ENCODE measurements at regions not wholly inside any gene's neighbourhood (a gene's known extent, or its start where the extent isn't known, plus 50 kb on each side); places are given as distances from the start of the nearest gene placed in this dataset.
"Not testable (repeated sequence)": the region's sequence is repeated elsewhere in the genome, so short reads cannot be mapped to it uniquely, and the experiment has no call there.

DNA sequence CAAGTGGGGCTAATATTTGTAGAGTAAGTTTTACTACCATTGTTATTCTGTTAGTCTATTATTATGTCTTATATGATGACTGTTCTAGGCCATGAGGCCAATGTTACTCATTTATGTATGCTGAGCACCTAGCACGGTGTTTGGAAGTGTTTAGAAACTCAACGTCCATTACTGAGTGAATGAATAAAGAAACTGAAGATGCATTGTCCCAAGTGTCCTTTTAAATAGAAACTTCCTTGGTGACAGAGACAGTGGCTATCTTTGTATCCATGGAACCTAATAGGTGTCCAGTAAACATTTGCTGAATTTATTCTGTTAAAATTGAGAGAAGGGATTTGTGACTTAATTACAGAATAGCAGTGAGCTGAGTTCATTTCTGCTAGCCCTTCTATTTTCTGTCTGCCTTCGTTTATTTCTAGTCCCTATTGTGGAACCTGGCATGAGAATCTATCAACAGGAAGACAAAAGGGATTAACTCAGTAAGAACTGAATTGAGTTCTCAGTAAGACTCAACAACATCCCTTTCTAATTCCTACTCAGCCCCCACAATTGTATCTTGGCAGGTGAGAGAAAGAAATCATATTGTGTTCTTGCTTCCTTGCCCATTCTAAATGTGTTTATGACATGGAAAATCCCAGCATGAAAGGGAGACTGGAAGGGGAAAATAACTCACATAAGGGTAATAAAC is 246.6 kb upstream of the LRRC3B start:
- DNase-seq (ENCODE audit: low spot score) = peak; percentile 55

DNA sequence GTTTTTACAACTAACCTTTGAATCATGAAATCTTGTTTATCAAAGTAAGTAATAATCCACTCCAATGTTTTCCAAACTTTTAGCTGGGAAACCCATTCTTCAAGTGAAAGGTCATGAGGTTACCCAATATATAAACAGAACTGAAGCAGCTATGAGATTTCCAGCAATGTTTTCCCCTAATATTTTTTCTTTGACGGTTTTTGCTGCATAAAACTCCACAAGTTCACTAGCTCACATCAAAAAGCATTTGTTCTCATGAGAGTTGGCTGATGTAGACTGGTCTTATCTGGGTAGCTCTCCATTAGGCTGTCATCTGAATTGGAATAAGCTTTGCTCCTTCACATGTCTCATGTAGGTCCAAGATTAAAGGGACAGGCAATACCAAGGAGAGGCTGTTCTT is 241.2 kb upstream of the LRRC3B start:
- no peak for DNase-seq (ENCODE audit: low spot score)

DNA sequence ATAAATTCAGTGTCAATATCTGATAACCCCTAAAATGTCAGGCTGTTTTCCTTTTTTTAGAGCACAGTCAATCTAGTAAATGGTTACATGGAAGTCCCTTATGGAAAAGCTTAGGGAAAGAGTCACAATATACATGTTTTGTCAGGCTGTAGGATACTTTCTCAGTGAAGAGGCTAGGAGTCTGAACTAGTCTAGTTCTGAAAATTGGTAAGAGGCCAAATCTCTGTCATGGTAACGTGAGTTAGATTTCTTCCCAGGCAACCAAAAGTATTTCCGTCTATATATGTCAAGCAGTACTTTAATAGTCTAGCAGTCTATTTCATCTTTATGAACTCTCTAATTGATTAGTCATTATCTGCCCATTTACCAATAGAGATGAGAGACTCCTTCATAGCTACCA is 215.9 kb upstream of the LRRC3B start:
- no peak for DNase-seq (ENCODE audit: low spot score)

DNA sequence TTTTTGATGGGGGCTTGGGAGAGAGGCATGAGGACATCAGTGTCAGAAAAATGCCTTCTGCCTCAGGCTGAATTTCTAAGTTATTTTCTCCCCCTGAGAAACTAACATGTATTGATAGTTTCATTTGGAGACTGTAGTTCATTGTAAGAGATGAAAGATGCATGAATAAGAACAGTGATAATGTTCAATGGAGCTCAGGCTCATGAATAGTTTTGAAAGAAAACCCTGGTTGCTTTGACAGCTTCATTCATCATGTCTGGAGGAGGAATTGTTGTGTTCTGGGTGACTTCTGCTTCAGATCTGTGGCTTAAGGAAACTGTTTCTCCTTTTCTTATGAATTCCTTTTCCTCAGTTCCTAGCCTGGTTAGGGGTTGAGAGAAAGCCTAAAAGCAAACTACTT is 204.0 kb upstream of the LRRC3B start:
- no peak for DNase-seq (ENCODE audit: low spot score)

DNA sequence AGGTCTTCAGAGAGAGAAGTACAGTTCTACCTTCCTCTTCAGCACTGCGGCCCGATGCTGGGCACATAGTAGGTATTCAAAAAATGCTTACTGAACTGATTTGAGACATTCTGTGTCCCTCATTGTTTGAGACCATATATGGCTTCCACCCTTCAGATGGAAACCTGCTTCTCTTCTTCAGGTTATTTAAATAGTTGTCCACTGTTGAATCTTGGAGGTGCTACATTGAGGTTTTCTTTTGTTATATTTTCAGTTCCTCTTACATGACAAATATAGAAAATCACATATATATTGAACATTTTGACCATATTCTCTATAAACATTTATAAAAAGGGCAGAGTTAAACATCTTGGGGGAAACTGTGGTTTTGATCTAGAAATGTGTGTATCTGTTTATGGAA is 200.2 kb upstream of the LRRC3B start:
- DNase-seq (ENCODE audit: low spot score) = no peak

- no peak for DNase-seq (ENCODE audit: low spot score)
Measured at GRCh38 chr3:26425076-26425475, 197.5 kb upstream of the LRRC3B start.

GRCh38 chr3:26428992-26429391 is 193.6 kb upstream of the LRRC3B start:
- DNase-seq (ENCODE audit: low spot score) = no peak

- no peak for DNase-seq (ENCODE audit: low spot score)
Measured at GRCh38 chr3:26437678-26438077, 184.9 kb upstream of the LRRC3B start.

DNA sequence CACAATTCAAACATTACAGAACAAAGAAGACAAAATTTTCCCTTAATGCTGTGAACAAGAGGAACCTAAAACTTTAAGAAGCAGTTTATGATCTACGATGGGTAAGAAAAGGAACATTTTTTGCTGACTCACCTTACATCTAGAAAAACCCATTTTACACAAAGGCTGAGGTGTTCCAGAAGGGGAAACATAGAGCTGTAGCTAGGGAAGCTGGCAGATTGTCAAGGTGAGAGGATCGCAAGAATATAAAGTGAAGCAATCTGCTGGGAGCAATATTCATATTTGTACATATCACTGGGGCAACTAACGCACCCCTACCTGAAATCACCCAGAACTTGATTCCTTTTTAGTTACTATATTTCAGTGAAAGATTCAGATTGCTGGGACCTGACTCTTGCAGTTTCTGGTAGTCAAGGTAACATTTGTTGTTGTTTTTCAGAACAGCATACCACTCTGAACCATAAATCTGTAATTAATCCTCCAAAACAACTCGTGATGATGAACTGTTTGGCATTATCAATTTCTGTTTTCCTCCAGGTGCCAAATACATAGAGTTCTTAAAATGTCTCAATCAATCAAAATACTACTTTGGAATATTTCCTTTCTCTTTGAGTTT is 184.1 kb upstream of the LRRC3B start:
- no peak for DNase-seq (ENCODE audit: low spot score)

- no peak for DNase-seq (ENCODE audit: low spot score)
Measured at GRCh38 chr3:26438981-26439884, 183.3 kb upstream of the LRRC3B start.

DNA sequence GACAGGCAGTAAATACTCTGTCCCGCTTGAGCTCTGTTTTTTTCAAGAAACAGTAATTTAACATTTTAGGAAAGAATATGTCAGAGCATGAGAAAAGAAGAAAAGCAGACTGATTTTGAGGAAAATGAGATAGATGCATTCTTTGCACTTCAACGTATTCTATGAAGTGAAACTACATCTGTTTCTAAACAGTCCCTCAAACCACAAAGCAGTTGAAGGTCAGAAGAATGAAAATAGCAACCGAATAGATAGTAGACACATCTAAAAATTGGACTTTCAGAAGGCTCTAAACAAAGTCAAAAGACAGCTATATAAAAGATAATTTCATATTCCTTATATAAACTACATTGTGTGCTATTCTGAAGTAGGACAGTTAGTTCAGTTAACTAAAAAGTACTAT is 172.6 kb upstream of the LRRC3B start:
- no peak for DNase-seq (ENCODE audit: low spot score)

DNA sequence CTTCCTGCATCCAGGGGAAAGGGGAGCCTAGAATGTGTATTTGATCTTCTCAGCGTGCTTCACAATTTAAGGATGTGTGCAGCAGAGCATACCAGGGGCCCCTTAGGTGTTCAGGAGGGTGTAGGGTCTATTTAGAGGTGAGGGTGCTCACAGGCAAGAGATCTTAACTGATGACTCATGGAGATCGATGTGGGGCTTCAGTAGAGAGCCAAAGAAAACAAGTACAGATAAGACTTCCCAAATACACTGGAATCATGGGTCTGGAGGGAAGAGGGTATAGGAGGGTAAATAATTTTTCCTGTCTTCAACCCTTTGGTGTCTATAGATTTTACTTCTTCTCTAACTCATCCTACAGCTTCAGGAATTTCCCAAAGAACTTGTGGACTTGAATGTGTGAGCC is 170.2 kb upstream of the LRRC3B start:
- no peak for DNase-seq (ENCODE audit: low spot score)

GRCh38 chr3:26460985-26461384 is 161.6 kb upstream of the LRRC3B start:
- DNase-seq (ENCODE audit: low spot score) = peak; percentile 88

- DNase-seq (ENCODE audit: low spot score) = no peak
Measured at GRCh38 chr3:26472345-26472744, 150.2 kb upstream of the LRRC3B start.

DNA sequence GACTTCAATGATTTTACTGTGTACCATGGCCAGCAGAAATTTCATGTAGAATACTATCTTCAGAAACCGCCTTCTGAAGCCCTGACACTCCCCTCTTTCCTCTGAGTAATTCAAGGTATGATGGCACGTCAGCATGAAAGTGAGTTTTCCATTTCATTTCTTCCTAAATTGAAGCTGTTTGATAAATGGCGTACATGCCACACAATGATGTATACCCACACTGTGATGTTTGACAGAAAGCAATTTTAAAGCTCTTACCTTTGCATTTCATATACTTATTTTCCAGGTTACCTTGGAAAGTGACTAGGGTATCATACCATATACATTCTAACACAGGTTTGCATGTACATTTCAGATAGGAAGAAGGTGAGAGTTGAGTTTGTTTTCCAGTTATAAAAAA is 147.9 kb upstream of the LRRC3B start:
- DNase-seq (ENCODE audit: low spot score) = no peak

GRCh38 chr3:26480377-26480776 is 142.2 kb upstream of the LRRC3B start:
- DNase-seq (ENCODE audit: low spot score) = no peak

DNA sequence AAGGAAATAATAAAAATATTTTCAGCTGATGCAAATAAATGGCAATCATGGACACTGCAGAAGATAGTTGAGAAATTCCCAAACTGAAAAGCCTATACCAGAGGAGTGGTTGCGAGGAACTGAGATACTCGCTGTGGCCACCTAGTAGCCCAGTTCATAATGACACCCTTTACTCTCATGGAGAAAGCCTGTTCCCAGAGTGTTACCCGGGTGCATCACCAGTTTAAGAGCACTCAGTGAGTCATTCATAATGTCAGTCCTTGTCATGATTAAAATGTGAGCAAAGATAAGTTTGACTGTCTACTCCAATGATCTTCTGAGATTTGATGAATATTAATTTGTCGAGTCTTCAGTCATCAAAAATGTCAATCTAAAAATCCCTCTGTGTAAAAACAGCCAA is 138.4 kb upstream of the LRRC3B start:
- no peak for DNase-seq (ENCODE audit: low spot score)

- DNase-seq (ENCODE audit: low spot score) = no peak
Measured at GRCh38 chr3:26498271-26498670, 124.3 kb upstream of the LRRC3B start.

DNA sequence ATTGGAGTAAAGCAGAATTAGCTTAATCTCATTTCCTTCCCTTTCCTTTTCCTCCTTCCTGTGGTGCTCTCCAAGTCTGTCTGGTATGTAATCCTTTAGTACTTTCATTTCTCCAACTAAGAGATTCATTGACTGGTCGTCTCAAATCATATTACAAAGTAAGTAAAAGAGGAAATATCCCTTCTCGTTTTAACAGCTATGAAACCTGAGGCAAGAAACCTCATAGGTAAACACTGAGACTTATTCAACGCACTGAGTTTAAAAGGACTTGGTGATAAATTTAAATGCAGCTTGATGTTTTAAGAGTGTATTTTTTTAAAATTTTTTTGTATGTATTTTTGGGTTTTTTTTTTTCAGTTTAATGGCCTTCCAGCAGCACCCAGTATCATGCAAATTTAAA is 117.2 kb upstream of the LRRC3B start:
- DNase-seq (ENCODE audit: low spot score) = no peak

GRCh38 chr3:26514445-26515029 is 108.0 kb upstream of the LRRC3B start:
- not testable (repeated sequence) for DNase-seq (ENCODE audit: low spot score)

GRCh38 chr3:26515351-26515750 is 107.2 kb upstream of the LRRC3B start:
- DNase-seq (ENCODE audit: low spot score) = no peak

GRCh38 chr3:26521261-26521660 is 101.3 kb upstream of the LRRC3B start:
- no peak for DNase-seq (ENCODE audit: low spot score)

DNA sequence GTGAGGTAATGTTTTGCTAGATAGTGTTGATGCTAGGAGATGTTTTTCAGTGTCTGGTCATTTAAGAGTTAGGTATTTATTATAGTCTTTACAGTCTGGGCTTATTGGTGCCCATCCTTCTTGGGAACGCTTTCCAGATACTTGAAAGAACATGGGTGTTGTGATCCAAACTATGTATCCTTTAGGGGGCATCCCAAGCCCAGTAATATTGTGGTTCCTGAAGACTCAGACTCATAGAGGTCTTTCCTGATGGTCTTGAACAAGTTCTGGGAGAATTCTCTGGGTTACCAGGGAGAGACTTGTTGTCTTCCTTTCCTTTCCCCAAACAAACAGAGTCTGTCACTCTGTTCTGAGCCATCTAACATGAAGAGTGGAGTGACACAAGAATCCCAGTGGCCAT is 99.7 kb upstream of the LRRC3B start:
- DNase-seq (ENCODE audit: low spot score) = no peak

Data from cerebellar cortex (tissue), 1 donor.